DOHH2 (cell line): ENCODE measurements at regions not wholly inside any gene's neighbourhood (a gene's known extent, or its start where the extent isn't known, plus 50 kb on each side); places are given as distances from the start of the nearest gene placed in this dataset.
A peak's percentile ranks its signal among the peaks of the same experiment; 100 is the strongest.

Experiments used
- H3F3A ChIP-seq: fragments of 200-600 bp; sonication (generic), shearing (Covaris generic); 2 replicates; pipeline ENCODE4 v1.6.0; 2016; ENCODE audit warnings: antibody characterized with exemption, mild to moderate bottlenecking; ENCODE audit not compliant: control insufficient read depth, insufficient read depth
- H3K27ac ChIP-seq: fragments of 200-600 bp; sonication (generic); 2 replicates; pipeline ENCODE4 v1.5.1; 2014; ENCODE audit warnings: low read depth, mild to moderate bottlenecking, low read length, moderate library complexity
- H3K27me3 ChIP-seq: fragments of 200-600 bp; sonication (generic); 2 replicates; pipeline ENCODE4 v1.6.1; 2014; ENCODE audit warnings: mild to moderate bottlenecking, low read length, mixed read lengths; ENCODE audit not compliant: control insufficient read depth
- H3K36me3 ChIP-seq: fragments of 200-600 bp; sonication (generic); 2 replicates; pipeline ENCODE4 v1.6.1; 2014; ENCODE audit warnings: mild to moderate bottlenecking, low read length, moderate library complexity, mixed read lengths; ENCODE audit not compliant: control insufficient read depth
- H3K4me1 ChIP-seq: fragments of 200-600 bp; sonication (generic); 2 replicates; pipeline ENCODE4 v1.6.1; 2014; ENCODE audit warnings: mild to moderate bottlenecking, low read length, mixed read lengths; ENCODE audit not compliant: control insufficient read depth
- H3K4me2 ChIP-seq: fragments of 200-600 bp; sonication (generic); 2 replicates; pipeline ENCODE4 v1.6.0; 2014; ENCODE audit warnings: mild to moderate bottlenecking, low read length, moderate library complexity
- H3K4me3 ChIP-seq: fragments of 200-600 bp; sonication (generic); 2 replicates; pipeline ENCODE4 v1.5.1; 2014; ENCODE audit warnings: mild to moderate bottlenecking, low read length, mixed read lengths
- H3K79me2 ChIP-seq: fragments of 200-600 bp; sonication (generic); 2 replicates; pipeline ENCODE4 v1.6.1; 2014; ENCODE audit warnings: mild to moderate bottlenecking, low read length, mixed read lengths; ENCODE audit not compliant: control insufficient read depth
- H3K9me2 ChIP-seq: fragments of 200-600 bp; sonication (generic); replicated peaks from 2 replicates; pipeline ENCODE4 v1.6.1; 2014; ENCODE audit warnings: mild to moderate bottlenecking, low read length, mixed read lengths; ENCODE audit not compliant: control insufficient read depth
- H3K9me3 ChIP-seq: fragments of 200-600 bp; sonication (generic); 2 replicates; pipeline ENCODE4 v1.6.1; 2014; ENCODE audit warnings: antibody characterized with exemption, low read length, mixed read lengths; ENCODE audit not compliant: control insufficient read depth, insufficient read depth
- H4K20me1 ChIP-seq: fragments of 200-600 bp; sonication (generic); 2 replicates; pipeline ENCODE4 v1.6.0; 2014; ENCODE audit warnings: low read depth, mild to moderate bottlenecking, antibody characterized with exemption, low read length, moderate library complexity; ENCODE audit not compliant: control insufficient read depth, insufficient read depth
- CTCF ChIP-seq: fragments of 200-600 bp; sonication (generic); IDR thresholded peaks from one replicate; pipeline ENCODE4 v1.5.1; 2014; ENCODE audit warnings: antibody characterized with exemption, mild to moderate bottlenecking, low read depth, low read length; ENCODE audit not compliant: poor library complexity, severe bottlenecking
- EZH2phosphoT487 ChIP-seq: fragments of 200-600 bp; sonication (generic); IDR thresholded peaks from 2 replicates; pipeline ENCODE4 v1.6.1; 2017; ENCODE audit warnings: borderline replicate concordance, mild to moderate bottlenecking, antibody characterized with exemption, low read length, moderate library complexity, mixed read lengths

- Histone ChIP-seq H3K9me2 (no peaks in the 10 kb centered on the region), H3K79me2 (no peaks in the 10 kb centered on the region), H3K36me3 (no peaks in the 10 kb centered on the region), H3K4me2 (no peak overlapping the region), H3K9me3 (no peaks in the 10 kb centered on the region), H4K20me1 (no peaks in the 10 kb centered on the region), H3K27me3 (peaks cover 24% of the 10 kb centered on the region), H3K4me3 (no peak overlapping the region), H3F3A (no peaks in the 10 kb centered on the region), H3K27ac (no peak overlapping the region), H3K4me1 (peaks cover 18% of the 10 kb centered on the region)
- TF ChIP-seq CTCF (no peak), EZH2phosphoT487 (no peak)
These were observed 70.4 kb upstream of the SMNDC1 start for GRCh38 chr10:110375121-110375520.

- H3K9me3 ChIP-seq: no peaks in the 10 kb centered on the region
- H4K20me1 ChIP-seq: no peaks in the 10 kb centered on the region
- TF ChIP-seq CTCF: no peak
- TF ChIP-seq EZH2phosphoT487: no peak
- H3K9me2 ChIP-seq: no peaks in the 10 kb centered on the region
- no peaks in the 10 kb centered on the region for H3K79me2 ChIP-seq
- peaks cover 24% of the 10 kb centered on the region for H3K27me3 ChIP-seq
- no peak overlapping the region for H3K27ac ChIP-seq
- H3K4me3 ChIP-seq: no peak overlapping the region
- peaks cover 29% of the 10 kb centered on the region for H3K4me1 ChIP-seq
- no peak overlapping the region for H3K4me2 ChIP-seq
- no peaks in the 10 kb centered on the region for H3K36me3 ChIP-seq
- H3F3A ChIP-seq: no peaks in the 10 kb centered on the region
These were observed 71.5 kb upstream of the SMNDC1 start for GRCh38 chr10:110376021-110376766.

GRCh38 chr10:110376767-110377160, 72.0 kb upstream of the SMNDC1 start:
- peaks cover 24% of the 10 kb centered on the region for H3K27me3 ChIP-seq
- H3F3A ChIP-seq: no peaks in the 10 kb centered on the region
- no peak for TF ChIP-seq CTCF
- no peak for TF ChIP-seq EZH2phosphoT487
- no peak overlapping the region for H3K4me2 ChIP-seq
- H3K4me1 ChIP-seq: peaks cover 30% of the 10 kb centered on the region
- no peaks in the 10 kb centered on the region for H3K36me3 ChIP-seq
- H3K79me2 ChIP-seq: no peaks in the 10 kb centered on the region
- H3K4me3 ChIP-seq: no peak overlapping the region
- H4K20me1 ChIP-seq: no peaks in the 10 kb centered on the region
- H3K9me2 ChIP-seq: no peaks in the 10 kb centered on the region
- H3K9me3 ChIP-seq: no peaks in the 10 kb centered on the region
- no peak overlapping the region for H3K27ac ChIP-seq

GRCh38 chr10:110378006-110378405, 73.3 kb upstream of the SMNDC1 start:
- Histone ChIP-seq H3K4me1 (peaks cover 30% of the 10 kb centered on the region), H3F3A (no peaks in the 10 kb centered on the region), H4K20me1 (no peaks in the 10 kb centered on the region), H3K9me3 (no peaks in the 10 kb centered on the region), H3K79me2 (no peaks in the 10 kb centered on the region), H3K9me2 (no peaks in the 10 kb centered on the region), H3K4me3 (no peak overlapping the region), H3K4me2 (peak overlapping the region; percentile 36), H3K36me3 (no peaks in the 10 kb centered on the region), H3K27ac (no peak overlapping the region), H3K27me3 (peaks cover 24% of the 10 kb centered on the region)
- no peak for TF ChIP-seq CTCF
- no peak for TF ChIP-seq EZH2phosphoT487
